Karpas-422 (cell line): ENCODE measurements at regions not wholly inside any gene's neighbourhood (a gene's known extent, or its start where the extent isn't known, plus 50 kb on each side); places are given as distances from the start of the nearest gene placed in this dataset.

ENCODE experiments used
- DNase-seq: peaks from one replicate; pipeline ENCODE4 v3.0.0-alpha.2; 2015
- H2AFZ ChIP-seq: fragments of 200-600 bp; sonication (generic); 2 replicates; pipeline ENCODE4 v1.6.1; 2014; ENCODE audit warnings: antibody characterized with exemption, low read length, mixed read lengths
- H3K27ac ChIP-seq: fragments of 200-600 bp; sonication (generic); 2 replicates; pipeline ENCODE4 v1.5.1; 2014; ENCODE audit warnings: mild to moderate bottlenecking, low read length, moderate library complexity
- H3K27me3 ChIP-seq: fragments of 200-600 bp; sonication (generic); 2 replicates; pipeline ENCODE4 v1.6.1; 2014; ENCODE audit warnings: low read length, mixed read lengths
- H3K36me3 ChIP-seq: fragments of 200-600 bp; sonication (generic); 2 replicates; pipeline ENCODE4 v1.6.1; 2014; ENCODE audit warnings: low read length, mixed read lengths; ENCODE audit not compliant: insufficient read depth
- H3K4me1 ChIP-seq: fragments of 200-600 bp; sonication (generic); 2 replicates; pipeline ENCODE4 v1.6.1; 2014; ENCODE audit warnings: mild to moderate bottlenecking, low read length, mixed read lengths
- H3K4me2 ChIP-seq: fragments of 200-600 bp; sonication (generic); 2 replicates; pipeline ENCODE4 v1.6.1; 2014; ENCODE audit warnings: low read length, low read depth, mild to moderate bottlenecking; ENCODE audit not compliant: poor library complexity, severe bottlenecking
- H3K4me3 ChIP-seq: fragments of 200-600 bp; sonication (generic); 2 replicates; pipeline ENCODE4 v1.5.1; 2014; ENCODE audit warnings: mild to moderate bottlenecking, antibody characterized with exemption, low read length, mixed read lengths
- H3K79me2 ChIP-seq: fragments of 200-600 bp; sonication (generic); 2 replicates; pipeline ENCODE4 v1.6.1; 2014; ENCODE audit warnings: mild to moderate bottlenecking, low read length, mixed read lengths
- H3K9ac ChIP-seq: fragments of 200-600 bp; sonication (generic); 2 replicates; pipeline ENCODE4 v1.6.0; 2014; ENCODE audit warnings: low read length
- H3K9me2 ChIP-seq: fragments of 200-600 bp; sonication (generic), shearing (Covaris generic); replicated peaks from 2 replicates; pipeline ENCODE4 v1.6.0; 2014; ENCODE audit warnings: mild to moderate bottlenecking, low read length, moderate library complexity; ENCODE audit not compliant: insufficient read depth
- H3K9me3 ChIP-seq: fragments of 300-700, 200-600 bp; sonication (generic); 2 replicates; pipeline ENCODE4 v1.6.1; 2014; ENCODE audit warnings: low read length, mixed read lengths
- H4K20me1 ChIP-seq: fragments of 200-600 bp; sonication (generic); 2 replicates; pipeline ENCODE4 v1.6.1; 2014; ENCODE audit warnings: mild to moderate bottlenecking, antibody characterized with exemption, low read length, low read depth; ENCODE audit not compliant: insufficient read depth

- H3K27me3 ChIP-seq: no peaks in the 10 kb centered on the region
- H3K4me1 ChIP-seq: peaks cover 2% of the 10 kb centered on the region; the same call in 1 of the 2 replicates
- no peak overlapping the region for H3K4me3 ChIP-seq
- H4K20me1 ChIP-seq: no peaks in the 10 kb centered on the region
- no peaks in the 10 kb centered on the region for H3K36me3 ChIP-seq
- H3K79me2 ChIP-seq: no peaks in the 10 kb centered on the region
- H3K9me2 ChIP-seq: no peaks in the 10 kb centered on the region
- no peak overlapping the region for H2AFZ ChIP-seq
- no peak for DNase-seq
- no peak overlapping the region for H3K9ac ChIP-seq
- H3K4me2 ChIP-seq: no peak overlapping the region
- no peaks in the 10 kb centered on the region for H3K9me3 ChIP-seq
- H3K27ac ChIP-seq: no peak overlapping the region
Observed at GRCh38 chr7:155407799-155408198, 50.1 kb upstream of the EN2 start.
